ENCODE measurements at regions not wholly inside any gene's neighbourhood (a gene's known extent, or its start where the extent isn't known, plus 50 kb on each side); places are given as distances from the start of the nearest gene placed in this dataset.

- peaks cover 6% of the 10 kb centered on the region for H3K27me3 ChIP-seq (ENCODE audit: control insufficient read depth, insufficient read depth, low read length)
- no peak overlapping the region for H3K27ac ChIP-seq (ENCODE audit: insufficient read depth, low read length)
- DNase-seq (no peak), ATAC-seq (ENCODE audit: low read depth) (no peak)
- WGBS, 2 experiments (ENCODE audit: extremely low coverage in 2 of 2, insufficient read length in 1 of 2): no CpG with 5 or more reads among the region's 2 CpGs
- no peak overlapping the region for H3K56ac ChIP-seq (ENCODE audit: extremely low read depth, insufficient read depth, low read length)
- peaks cover 5% of the 10 kb centered on the region; the same call in 1 of the 2 replicates for H3K4me1 ChIP-seq (ENCODE audit: control insufficient read depth, insufficient read depth, low read length)
- H4K20me1 ChIP-seq (ENCODE audit: insufficient read depth, low read length): no peaks in the 10 kb centered on the region
- no peak overlapping the region for H2BK15ac ChIP-seq (ENCODE audit: low read depth, low read length)
- H4K5ac ChIP-seq (ENCODE audit: low read depth, low read length): no peak overlapping the region
- no peak overlapping the region for H2AK5ac ChIP-seq (ENCODE audit: low read depth, low read length)
- POLR2A ChIA-PET (ENCODE audit: unreplicated experiment): no interaction called here
- in situ Hi-C loops (cut with MboI; ENCODE audit: low sequenced_read_pairs): no loop called here
- H4K8ac ChIP-seq (ENCODE audit: low read depth in 2 of 2, low read length in 2 of 2): no peak overlapping the region
- H3K36me3 ChIP-seq (ENCODE audit: control insufficient read depth, insufficient read depth, low read length): no peaks in the 10 kb centered on the region
- no peak overlapping the region for H2BK120ac ChIP-seq (ENCODE audit: low read depth, low read length)
- no peak overlapping the region for H3K4me3 ChIP-seq (ENCODE audit: insufficient read depth, low read depth, low read length)
- no peak overlapping the region for H3K4me2 ChIP-seq (ENCODE audit: low read depth, low read length)
- H3K23ac ChIP-seq (ENCODE audit: low read depth, low read length): no peak overlapping the region
- H2BK5ac ChIP-seq (ENCODE audit: low read depth, low read length, poor library complexity, severe bottlenecking): no peak overlapping the region
- CTCF ChIA-PET: interaction anchor here (0.6 kb wide), 1 partner anchor 405 kb away, joined by 5 read pairs; no protein-coding TSS in a partner anchor
- TF ChIP-seq RFX5 (IDR thresholded peaks at IDR 0.05; ENCODE audit: low read depth, low read length): no peak
- no peak for TF ChIP-seq BHLHE40 (IDR thresholded peaks at IDR 0.05; ENCODE audit: low read depth, low read length)
- TF ChIP-seq USF2 (IDR thresholded peaks at IDR 0.05; ENCODE audit: low read depth, low read length): no peak
- no peak for TF ChIP-seq MAZ (IDR thresholded peaks at IDR 0.05; ENCODE audit: borderline replicate concordance, low read depth, low read length)
- TF ChIP-seq POLR2A (IDR thresholded peaks at IDR 0.05; ENCODE audit: low read depth, low read length): no peak
- TF ChIP-seq MXI1 (IDR thresholded peaks at IDR 0.05; ENCODE audit: borderline replicate concordance, low read depth, low read length): no peak
- TF ChIP-seq CTCF (conservative IDR thresholded peaks at IDR 0.05; ENCODE audit: low read depth, low read length): no peak
- no peak for TF ChIP-seq NFE2L2 (IDR thresholded peaks at IDR 0.05; ENCODE audit: low read depth, low read length)
- TF ChIP-seq CEBPB (IDR thresholded peaks at IDR 0.05; ENCODE audit: low read depth, low read length): no peak
- TF ChIP-seq CHD1 (IDR thresholded peaks at IDR 0.05; ENCODE audit: low read depth, low read length): no peak
- no peak for TF ChIP-seq RCOR1 (IDR thresholded peaks at IDR 0.05; ENCODE audit: insufficient replicate concordance, low read length)
- TF ChIP-seq FOS (IDR thresholded peaks at IDR 0.05; ENCODE audit: low read depth, low read length): no peak
- no peak for TF ChIP-seq ELK1 (IDR thresholded peaks at IDR 0.05; ENCODE audit: borderline replicate concordance, low read depth, low read length)
- TF ChIP-seq MAFK (IDR thresholded peaks at IDR 0.05; ENCODE audit: low read depth, low read length): no peak
- no peak for TF ChIP-seq RAD21 (IDR thresholded peaks at IDR 0.05; ENCODE audit: low read length)
- TF ChIP-seq SMC3 (IDR thresholded peaks at IDR 0.05; ENCODE audit: low read depth, low read length): no peak
- H3K9me1 ChIP-seq (ENCODE audit: insufficient read depth, low read length): no peaks in the 10 kb centered on the region
- no peak overlapping the region for H2BK20ac ChIP-seq (ENCODE audit: low read depth, low read length)
- BruUV-seq (replicated peaks): no TSS peak
- no peak overlapping the region for H2AFZ ChIP-seq (replicated peaks; ENCODE audit: low read length, poor library complexity)
- H3K18ac ChIP-seq (ENCODE audit: low read depth, low read length): no peak overlapping the region
- no peak overlapping the region for H3K14ac ChIP-seq (replicated peaks; ENCODE audit: low read depth, low read length)
- H2AK9ac ChIP-seq (replicated peaks; ENCODE audit: low read depth, low read length, poor library complexity): no peak overlapping the region
- no peak overlapping the region for H3K9ac ChIP-seq (ENCODE audit: low read depth, low read length)
- H3K79me1 ChIP-seq (ENCODE audit: low read depth in 1 of 2, low read length in 2 of 2): no peaks in the 10 kb centered on the region
- H4K91ac ChIP-seq (ENCODE audit: insufficient read depth, low read depth, low read length): no peak overlapping the region
- H3K9me3 ChIP-seq (ENCODE audit: control insufficient read depth, insufficient read depth, low read length): peaks cover 2% of the 10 kb centered on the region; the same call in 1 of the 2 replicates
- no peak overlapping the region for H3K4ac ChIP-seq (ENCODE audit: low read depth, low read length)
- dilution Hi-C loops (cut with HindIII; ENCODE audit: low sequenced_read_pairs, unreplicated experiment): no loop called here
- intact Hi-C loops (cut with micrococcal nuclease): loop anchor here (5.0 kb wide), 1 partner anchor 1494 kb away; no protein-coding TSS in a partner anchor
Observed at GRCh38 chr5:174801798-174802197, 77.4 kb downstream of the MSX2 start.
